HUES64 (cell line): ENCODE measurements at regions not wholly inside any gene's neighbourhood (a gene's known extent, or its start where the extent isn't known, plus 50 kb on each side); places are given as distances from the start of the nearest gene placed in this dataset.

Source experiments
- H3K27ac ChIP-seq: 2 replicates; pipeline ENCODE4 v1.7.0; 2013; ENCODE audit warnings: low read depth, low read length, inconsistent platforms
- H3K27me3 ChIP-seq: 2 replicates; pipeline ENCODE4 v1.6.1; 2013; ENCODE audit warnings: mild to moderate bottlenecking, low read length; ENCODE audit not compliant: insufficient read depth
- H3K36me3 ChIP-seq: 2 replicates; pipeline ENCODE4 v1.6.1; 2013; ENCODE audit warnings: mild to moderate bottlenecking, low read length; ENCODE audit not compliant: insufficient read depth
- H3K4me1 ChIP-seq: 2 replicates; pipeline ENCODE4 v1.6.1; 2013; ENCODE audit warnings: mild to moderate bottlenecking, low read length, moderate library complexity; ENCODE audit not compliant: insufficient read depth
- H3K4me3 ChIP-seq: 2 replicates; pipeline ENCODE4 v1.5.1; 2013; ENCODE audit warnings: mild to moderate bottlenecking, low read length, moderate library complexity
- H3K9ac ChIP-seq: 2 replicates; pipeline ENCODE4 v1.6.1; 2013; ENCODE audit warnings: mild to moderate bottlenecking, low read depth, low read length
- H3K9me3 ChIP-seq: 2 replicates; pipeline ENCODE4 v1.6.1; 2013; ENCODE audit warnings: low read depth, low read length; ENCODE audit not compliant: insufficient read depth
- WGBS: fragments of 150-250, 120-280 bp; methylation state at CpG from one replicate; pipeline ENCODE4 v1.1.7; 2013; ENCODE audit warnings: missing lambda C conversion rate; 5-methylcytosine and 5-hydroxymethylcytosine counted together

- Histone ChIP-seq H3K9me3 (no peaks in the 10 kb centered on the region), H3K9ac (no peak overlapping the region), H3K4me1 (no peaks in the 10 kb centered on the region), H3K27me3 (no peaks in the 10 kb centered on the region), H3K4me3 (no peak overlapping the region), H3K27ac (no peak overlapping the region), H3K36me3 (no peaks in the 10 kb centered on the region)
- 96% methylated on average over 6 of the region's 6 CpGs for WGBS
Measured at GRCh38 chr3:164514576-164514975, 563.7 kb downstream of the SI start.

GRCh38 chr3:164507886-164508285 is 570.4 kb downstream of the SI start:
- H3K9ac ChIP-seq: no peak overlapping the region
- H3K4me1 ChIP-seq: no peaks in the 10 kb centered on the region
- H3K27me3 ChIP-seq: no peaks in the 10 kb centered on the region
- H3K9me3 ChIP-seq: no peaks in the 10 kb centered on the region
- H3K27ac ChIP-seq: no peak overlapping the region
- H3K36me3 ChIP-seq: no peaks in the 10 kb centered on the region
- H3K4me3 ChIP-seq: no peak overlapping the region

GRCh38 chr3:164498917-164499316 is 579.4 kb downstream of the SI start:
- Histone ChIP-seq H3K36me3 (no peaks in the 10 kb centered on the region), H3K9me3 (no peaks in the 10 kb centered on the region), H3K4me3 (no peak overlapping the region), H3K27me3 (no peaks in the 10 kb centered on the region), H3K9ac (no peak overlapping the region), H3K4me1 (no peaks in the 10 kb centered on the region), H3K27ac (no peak overlapping the region)

GRCh38 chr3:164488893-164489292 is 589.4 kb downstream of the SI start:
- no peak overlapping the region for H3K27ac ChIP-seq
- H3K27me3 ChIP-seq: no peaks in the 10 kb centered on the region
- WGBS: 100% methylated on average over 1 of the region's 2 CpGs
- no peaks in the 10 kb centered on the region for H3K9me3 ChIP-seq
- no peaks in the 10 kb centered on the region for H3K4me1 ChIP-seq
- H3K36me3 ChIP-seq: no peaks in the 10 kb centered on the region
- no peak overlapping the region for H3K4me3 ChIP-seq
- no peak overlapping the region for H3K9ac ChIP-seq

- Histone ChIP-seq H3K36me3 (no peaks in the 10 kb centered on the region), H3K4me1 (no peaks in the 10 kb centered on the region), H3K27ac (no peak overlapping the region), H3K9me3 (no peaks in the 10 kb centered on the region), H3K4me3 (no peak overlapping the region), H3K9ac (no peak overlapping the region), H3K27me3 (no peaks in the 10 kb centered on the region)
- WGBS: 100% methylated on average over 2 of the region's 3 CpGs
Measured at GRCh38 chr3:164486150-164486549, 592.1 kb downstream of the SI start.

- no CpG with 5 or more reads among the region's 1 CpG for WGBS
- no peak overlapping the region for H3K4me3 ChIP-seq
- no peaks in the 10 kb centered on the region for H3K36me3 ChIP-seq
- no peak overlapping the region for H3K9ac ChIP-seq
- H3K9me3 ChIP-seq: no peaks in the 10 kb centered on the region
- H3K27ac ChIP-seq: no peak overlapping the region
- H3K27me3 ChIP-seq: no peaks in the 10 kb centered on the region
- H3K4me1 ChIP-seq: no peaks in the 10 kb centered on the region
Measured at GRCh38 chr3:164479978-164480377, 598.3 kb downstream of the SI start.

GRCh38 chr3:164479406-164479805 is 598.9 kb downstream of the SI start:
- Histone ChIP-seq H3K4me3 (no peak overlapping the region), H3K36me3 (no peaks in the 10 kb centered on the region), H3K27me3 (no peaks in the 10 kb centered on the region), H3K9ac (no peak overlapping the region), H3K9me3 (no peaks in the 10 kb centered on the region), H3K4me1 (no peaks in the 10 kb centered on the region), H3K27ac (no peak overlapping the region)
- WGBS: 94% methylated on average over 1 of the region's 1 CpG

GRCh38 chr3:164478323-164478722 is 600.0 kb downstream of the SI start:
- no peak overlapping the region for H3K9ac ChIP-seq
- 95% methylated on average over 5 of the region's 5 CpGs for WGBS
- no peaks in the 10 kb centered on the region for H3K36me3 ChIP-seq
- no peak overlapping the region for H3K4me3 ChIP-seq
- no peak overlapping the region for H3K27ac ChIP-seq
- H3K27me3 ChIP-seq: no peaks in the 10 kb centered on the region
- no peaks in the 10 kb centered on the region for H3K4me1 ChIP-seq
- no peaks in the 10 kb centered on the region for H3K9me3 ChIP-seq

- no peak overlapping the region for H3K9ac ChIP-seq
- no peak overlapping the region for H3K4me3 ChIP-seq
- 100% methylated on average over 1 of the region's 1 CpG for WGBS
- no peaks in the 10 kb centered on the region for H3K36me3 ChIP-seq
- no peaks in the 10 kb centered on the region for H3K27me3 ChIP-seq
- H3K9me3 ChIP-seq: no peaks in the 10 kb centered on the region
- no peak overlapping the region for H3K27ac ChIP-seq
- no peaks in the 10 kb centered on the region for H3K4me1 ChIP-seq
Measured at GRCh38 chr3:164477403-164477802, 600.9 kb downstream of the SI start.

GRCh38 chr3:164476631-164477030 is 601.7 kb downstream of the SI start:
- Histone ChIP-seq H3K9ac (no peak overlapping the region), H3K4me3 (no peak overlapping the region), H3K27ac (no peak overlapping the region), H3K9me3 (no peaks in the 10 kb centered on the region), H3K36me3 (no peaks in the 10 kb centered on the region), H3K4me1 (no peaks in the 10 kb centered on the region), H3K27me3 (no peaks in the 10 kb centered on the region)
- WGBS: 100% methylated on average over 3 of the region's 3 CpGs

- 84% methylated on average over 3 of the region's 3 CpGs for WGBS
- Histone ChIP-seq H3K9ac (no peak overlapping the region), H3K27ac (no peak overlapping the region), H3K9me3 (peaks cover 21% of the 10 kb centered on the region), H3K4me1 (no peaks in the 10 kb centered on the region), H3K36me3 (no peaks in the 10 kb centered on the region), H3K4me3 (no peak overlapping the region), H3K27me3 (no peaks in the 10 kb centered on the region)
Measured at GRCh38 chr3:164470471-164470870, 607.8 kb downstream of the SI start.

- Histone ChIP-seq H3K36me3 (no peaks in the 10 kb centered on the region), H3K27me3 (no peaks in the 10 kb centered on the region), H3K4me1 (no peaks in the 10 kb centered on the region), H3K9me3 (peaks cover 21% of the 10 kb centered on the region), H3K9ac (no peak overlapping the region), H3K4me3 (no peak overlapping the region), H3K27ac (no peak overlapping the region)
- 93% methylated on average over 5 of the region's 6 CpGs for WGBS
Measured at GRCh38 chr3:164468055-164468454, 610.2 kb downstream of the SI start.
